NT2/D1 (cell line): ENCODE measurements at regions not wholly inside any gene's neighbourhood (a gene's known extent, or its start where the extent isn't known, plus 50 kb on each side); places are given as distances from the start of the nearest gene placed in this dataset.

Experiments
- SUZ12 ChIP-seq: IDR thresholded peaks from 2 replicates; pipeline ENCODE4 v1.6.1; 2011; ENCODE audit not compliant: insufficient read length, insufficient read depth; ENCODE audit errors: extremely low read depth
- ZNF274 ChIP-seq: IDR thresholded peaks from 2 replicates; pipeline ENCODE4 v1.6.1; 2011; ENCODE audit warnings: mild to moderate bottlenecking, low read depth, low read length

DNA sequence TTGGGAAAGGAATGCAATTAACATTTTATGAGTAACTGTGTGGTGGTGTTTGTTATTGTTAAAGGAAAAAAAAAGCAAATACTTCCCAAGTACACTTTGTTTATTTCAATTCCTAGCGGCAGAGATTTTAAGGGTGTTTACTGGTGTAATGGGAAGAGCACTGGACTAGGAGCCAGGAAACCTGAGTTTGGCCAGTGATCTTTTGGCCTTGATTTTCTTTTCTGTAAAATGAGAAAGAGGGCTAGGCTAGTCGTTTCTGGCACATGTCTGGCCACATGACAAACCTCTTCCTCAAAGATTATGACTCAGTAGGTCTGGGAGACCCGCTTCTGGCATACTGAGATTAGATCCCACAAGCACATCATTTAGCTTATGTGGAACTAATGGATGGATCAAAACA lies 428.1 kb upstream of the NOX3 start:
- TF ChIP-seq SUZ12 = no peak
- no peak for TF ChIP-seq ZNF274
